HG03097 (cell line): ENCODE measurements at regions not wholly inside any gene's neighbourhood (a gene's known extent, or its start where the extent isn't known, plus 50 kb on each side); places are given as distances from the start of the nearest gene placed in this dataset.

Experiments used
- ATAC-seq: cut with Tn5 transposase; IDR thresholded peaks from one replicate; pipeline ENCODE4 v1.9.1; 2021; ENCODE audit not compliant: unreplicated experiment, low FRiP score

DNA sequence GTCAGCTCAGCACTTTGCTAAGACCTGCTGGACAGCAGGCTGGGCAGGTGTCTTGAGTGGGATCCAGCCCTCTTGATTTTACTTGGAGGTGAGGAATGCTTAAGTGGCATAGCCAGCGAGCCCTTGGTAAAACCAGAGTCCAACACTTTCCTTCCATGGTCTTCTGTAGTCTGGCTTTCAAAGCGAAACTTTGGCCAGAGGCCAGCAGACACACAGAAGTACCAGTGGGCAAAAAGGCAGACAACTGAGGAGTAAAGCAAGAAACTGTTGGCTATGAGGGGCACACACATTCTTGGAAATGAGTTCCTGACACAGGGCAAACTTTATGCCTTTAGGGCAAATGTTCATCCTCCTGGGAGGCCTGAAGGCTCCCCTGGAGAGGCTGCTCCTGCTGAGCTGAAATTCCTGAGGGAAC lies 281.0 kb upstream of the POU3F1 start:
- no peak for ATAC-seq

DNA sequence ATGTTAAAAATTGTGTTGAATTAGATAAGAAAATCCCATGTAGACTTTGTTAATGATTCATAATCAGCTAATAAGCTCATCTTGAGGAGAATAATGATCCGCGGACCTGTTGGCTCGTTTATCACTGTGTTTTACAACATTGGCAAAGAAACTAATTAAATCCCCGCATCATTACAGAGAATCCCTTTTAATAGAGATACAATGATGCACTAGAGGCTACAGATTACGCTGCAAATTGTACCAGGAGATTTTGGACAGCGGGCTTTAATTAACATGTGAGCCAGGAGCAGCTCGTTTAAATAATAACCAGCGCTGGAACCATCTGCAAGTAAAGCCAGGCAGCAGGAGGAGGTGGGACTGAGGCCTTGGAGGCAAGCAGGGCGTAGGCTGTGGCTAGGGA lies 280.3 kb upstream of the POU3F1 start:
- no peak for ATAC-seq

DNA sequence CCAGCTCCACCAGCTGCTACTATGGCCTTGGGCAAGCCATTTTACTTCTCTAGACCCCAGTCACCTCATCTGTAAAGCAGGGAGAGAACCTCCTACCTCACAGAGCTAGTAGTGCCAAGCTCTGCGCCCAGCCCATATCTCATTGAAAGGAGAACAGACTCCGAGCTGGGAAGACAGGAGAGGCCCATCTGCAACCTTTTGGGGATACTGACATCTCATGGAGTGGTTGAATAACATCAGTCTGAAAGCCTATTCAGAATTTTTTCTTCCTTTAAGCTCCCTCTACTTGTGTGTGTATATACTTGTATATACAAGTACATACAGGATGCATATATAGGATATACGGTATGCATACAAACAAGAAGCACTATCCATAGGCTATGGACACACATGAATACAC lies 279.5 kb upstream of the POU3F1 start:
- no peak for ATAC-seq

DNA sequence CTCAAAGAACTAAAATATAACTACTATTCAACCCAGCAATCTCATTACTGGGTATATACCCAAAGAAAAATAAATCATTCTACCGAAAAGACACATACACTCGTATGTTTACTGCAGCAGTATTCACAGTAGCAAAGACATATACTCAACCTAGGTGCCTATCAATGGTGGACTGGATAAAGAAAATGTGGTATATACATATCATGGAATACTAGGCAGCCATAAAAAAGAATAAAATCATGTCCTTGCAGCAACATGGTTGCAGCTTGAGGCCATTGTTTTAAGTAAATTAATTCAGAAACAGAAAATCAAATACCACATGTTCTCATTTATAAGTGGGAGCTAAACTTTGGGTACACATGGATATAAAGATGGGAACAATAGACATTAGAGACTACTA lies 266.2 kb upstream of the POU3F1 start:
- no peak for ATAC-seq

DNA sequence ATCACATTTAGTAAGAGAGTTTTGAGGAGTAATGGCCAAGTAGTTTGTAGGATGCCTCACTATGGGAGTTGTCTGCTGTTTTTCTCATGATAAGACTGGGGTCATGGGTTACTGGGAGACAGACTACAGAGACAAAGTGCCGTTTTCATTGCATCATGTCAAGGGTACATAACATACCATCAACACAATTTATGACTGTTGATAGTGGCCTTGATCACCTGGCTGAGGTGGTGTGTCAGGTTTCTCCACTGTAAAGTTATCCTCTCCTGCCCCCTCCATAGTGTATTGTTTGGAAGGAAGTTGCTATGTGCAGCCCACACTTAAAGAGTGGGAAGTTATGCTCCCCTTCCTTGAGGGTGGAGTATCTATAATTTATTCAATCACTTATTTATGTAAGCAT lies 263.5 kb upstream of the POU3F1 start:
- no peak for ATAC-seq

DNA sequence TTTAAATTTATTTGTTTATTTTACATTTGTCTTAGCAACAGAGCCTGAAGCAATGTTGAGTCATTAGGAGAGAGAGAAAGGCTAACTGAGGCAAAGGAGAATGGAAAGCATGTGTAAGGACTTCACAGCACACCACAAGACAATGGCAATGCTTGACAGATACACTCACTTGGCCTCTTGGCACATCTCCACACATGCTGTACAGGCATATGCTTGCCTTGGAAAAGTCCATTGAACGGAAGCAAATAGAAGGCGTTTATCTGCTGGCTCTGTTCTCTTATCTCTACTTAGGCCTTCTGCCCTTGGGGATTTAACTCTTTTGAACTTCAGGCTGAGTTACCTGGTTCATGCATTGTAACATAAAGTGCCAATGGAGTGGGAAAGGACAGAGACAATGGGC lies 262.2 kb upstream of the POU3F1 start:
- ATAC-seq = no peak

DNA sequence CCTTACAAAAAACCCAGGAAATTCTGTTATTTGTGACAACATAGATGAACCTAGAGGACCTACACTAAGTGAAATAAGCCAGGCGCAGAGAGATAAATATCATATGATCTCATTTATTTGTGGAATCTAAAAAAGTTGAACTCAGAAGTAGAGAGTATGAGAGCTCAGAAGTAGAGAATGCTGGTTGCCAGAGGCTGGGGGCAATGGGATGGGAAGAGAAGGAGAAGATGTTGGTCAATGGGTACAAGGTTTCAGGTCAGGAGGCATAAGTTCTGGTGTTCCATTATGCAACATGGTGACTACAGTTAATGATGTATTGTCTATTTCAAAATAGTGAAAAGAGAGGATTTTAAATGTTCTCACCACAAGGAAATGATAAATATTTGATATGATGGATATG lies 259.1 kb upstream of the POU3F1 start:
- ATAC-seq = no peak

DNA sequence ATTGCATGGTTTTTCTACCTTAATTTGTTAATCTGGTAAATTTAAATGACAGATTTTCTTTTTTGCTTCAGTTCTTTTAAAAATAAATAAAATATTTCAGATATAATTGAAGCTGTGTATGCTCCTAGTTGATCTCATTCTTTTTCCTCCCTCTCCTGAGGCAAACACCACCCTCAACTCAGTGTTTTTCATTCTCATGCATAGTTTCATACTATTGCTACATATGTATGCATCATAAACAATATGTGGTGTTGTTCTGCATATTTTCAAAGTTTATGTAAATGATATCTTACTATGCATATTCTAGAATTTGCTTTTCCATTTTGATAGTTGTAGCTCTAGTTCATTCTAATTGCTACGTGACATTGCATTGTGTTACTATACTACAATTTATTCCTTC lies 257.2 kb upstream of the POU3F1 start:
- no peak for ATAC-seq

DNA sequence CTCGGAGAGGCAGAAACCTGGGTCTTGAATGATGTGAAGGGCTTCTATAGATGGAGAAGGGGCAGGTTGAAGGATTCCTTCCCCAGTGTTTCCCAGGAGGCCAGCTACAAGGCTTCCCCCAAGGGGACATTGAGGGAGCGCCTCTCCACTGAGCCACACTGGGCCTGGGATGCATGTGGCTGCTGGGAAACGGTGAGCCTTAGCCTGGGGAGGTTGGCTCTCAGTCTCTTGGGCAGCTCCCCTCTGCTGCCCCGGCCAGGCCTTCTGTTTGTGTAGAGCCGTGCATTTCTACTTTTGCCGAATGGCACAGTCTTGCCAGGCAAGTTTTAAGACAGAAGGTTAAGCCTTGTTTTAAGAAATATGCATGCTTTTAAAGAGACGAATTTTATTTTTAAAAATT lies 254.4 kb upstream of the POU3F1 start:
- ATAC-seq = no peak

DNA sequence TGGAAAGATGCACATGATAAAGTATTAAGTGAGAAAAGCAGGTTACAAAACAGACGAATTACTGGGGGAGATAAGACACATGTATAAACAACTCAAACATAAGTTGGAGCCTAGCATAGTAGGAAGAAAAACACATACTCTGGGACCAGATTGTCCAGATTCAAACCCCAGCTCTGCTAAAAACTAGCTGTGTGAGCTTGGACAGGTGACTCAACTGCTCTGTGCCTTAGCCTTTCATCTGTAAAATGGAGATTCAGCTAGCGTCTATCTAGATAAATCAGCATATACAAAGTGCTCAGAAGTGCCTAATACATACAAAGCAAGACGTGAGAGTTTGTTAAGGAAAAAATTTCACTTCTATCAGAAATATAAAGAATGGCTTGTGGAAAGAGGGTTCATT lies 254.0 kb upstream of the POU3F1 start:
- ATAC-seq = no peak

DNA sequence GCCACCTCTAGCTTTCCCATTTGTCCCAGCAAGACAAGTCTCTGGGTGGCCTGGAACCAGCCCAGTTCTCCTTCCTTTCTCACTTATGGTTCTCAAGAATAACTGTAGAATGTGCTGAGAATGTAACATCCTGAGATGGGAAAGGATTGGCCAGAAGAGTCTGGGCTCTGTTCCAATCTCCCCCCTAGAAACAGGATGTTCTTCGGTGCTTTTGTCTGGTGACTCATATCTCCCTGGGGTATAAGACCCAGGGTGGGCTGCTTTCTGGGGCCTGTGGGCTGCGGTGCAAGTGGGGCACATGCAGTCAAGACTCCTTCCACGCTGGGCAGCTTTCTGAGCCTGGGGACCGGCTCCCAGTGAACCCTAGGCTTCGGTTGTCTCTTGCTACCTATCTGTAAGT lies 251.2 kb upstream of the POU3F1 start:
- no peak for ATAC-seq

DNA sequence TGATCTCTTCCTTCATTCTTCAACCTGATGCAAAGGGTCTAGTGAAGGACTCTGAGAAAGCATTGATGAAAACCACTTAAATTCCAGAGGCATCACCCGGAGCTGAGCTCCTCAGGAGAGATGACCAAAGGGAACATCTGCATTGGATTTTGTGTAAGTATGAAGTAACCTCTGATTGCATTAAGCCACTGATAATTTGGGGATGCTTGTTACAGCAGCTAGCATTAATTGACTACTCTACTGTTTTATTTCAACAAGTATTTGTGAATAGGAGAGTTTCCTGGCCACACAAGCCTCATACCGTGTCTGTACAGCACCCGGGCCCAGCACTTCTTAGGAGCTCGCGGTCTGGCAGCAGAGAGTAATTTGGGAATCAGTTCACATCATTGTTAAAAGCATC lies 250.7 kb upstream of the POU3F1 start:
- ATAC-seq = no peak

DNA sequence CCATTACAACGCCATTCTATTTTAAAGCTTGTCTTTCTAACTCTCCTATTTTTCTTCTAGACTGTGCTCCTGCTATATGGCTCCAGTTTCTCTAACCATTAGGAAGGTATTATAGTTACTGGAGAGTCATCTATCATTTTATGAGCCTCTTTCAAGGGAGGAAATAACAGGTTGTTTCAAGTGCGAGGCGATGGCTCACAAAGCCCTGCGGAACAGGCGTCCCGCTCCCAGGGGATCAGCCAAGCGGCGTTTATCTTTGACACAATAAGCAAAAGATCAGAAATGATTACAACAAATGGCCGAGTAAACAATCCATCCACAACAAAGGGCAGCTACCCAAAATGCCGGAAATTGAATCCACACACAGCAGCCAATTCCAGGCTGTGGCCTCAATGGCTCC lies 249.5 kb upstream of the POU3F1 start:
- no peak for ATAC-seq

DNA sequence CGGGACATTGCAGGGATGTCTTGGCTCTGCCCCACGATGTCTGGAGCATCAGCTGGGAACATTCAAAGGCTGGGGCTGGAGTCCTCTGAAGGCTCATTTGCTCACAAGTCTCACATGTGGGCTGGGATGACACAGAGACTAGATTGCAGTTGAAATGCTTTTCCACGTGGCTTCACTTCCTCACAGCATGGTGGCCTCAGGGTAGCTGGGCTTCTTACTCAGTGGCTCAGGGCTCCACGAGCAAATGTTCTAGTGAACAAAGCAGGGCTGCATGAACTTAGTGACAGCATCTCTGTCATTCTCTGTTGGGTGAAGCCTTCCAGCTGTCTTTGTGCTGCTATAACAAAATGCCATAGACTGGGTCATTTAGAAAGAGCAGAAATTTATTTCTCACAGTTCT lies 247.0 kb upstream of the POU3F1 start:
- ATAC-seq = no peak

DNA sequence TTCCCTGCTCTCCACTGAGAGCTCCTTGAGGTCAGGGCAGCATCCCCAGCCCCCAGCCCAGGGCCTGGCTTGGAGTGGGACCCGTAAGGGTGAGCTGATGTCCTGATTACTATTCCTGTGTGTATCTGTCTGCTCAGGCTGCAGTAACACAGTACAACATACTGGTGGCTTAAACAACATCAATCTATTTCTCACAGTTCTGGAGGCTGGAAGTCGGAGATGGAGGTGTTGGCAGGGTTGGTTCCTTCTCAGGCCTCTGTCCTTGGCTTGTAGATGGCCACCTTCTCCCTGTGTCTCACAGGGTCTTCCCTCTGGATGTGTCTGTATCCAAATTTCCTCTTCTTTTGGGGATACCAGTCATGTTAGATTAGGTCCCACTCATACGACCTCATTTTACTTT lies 246.4 kb upstream of the POU3F1 start:
- ATAC-seq = no peak

DNA sequence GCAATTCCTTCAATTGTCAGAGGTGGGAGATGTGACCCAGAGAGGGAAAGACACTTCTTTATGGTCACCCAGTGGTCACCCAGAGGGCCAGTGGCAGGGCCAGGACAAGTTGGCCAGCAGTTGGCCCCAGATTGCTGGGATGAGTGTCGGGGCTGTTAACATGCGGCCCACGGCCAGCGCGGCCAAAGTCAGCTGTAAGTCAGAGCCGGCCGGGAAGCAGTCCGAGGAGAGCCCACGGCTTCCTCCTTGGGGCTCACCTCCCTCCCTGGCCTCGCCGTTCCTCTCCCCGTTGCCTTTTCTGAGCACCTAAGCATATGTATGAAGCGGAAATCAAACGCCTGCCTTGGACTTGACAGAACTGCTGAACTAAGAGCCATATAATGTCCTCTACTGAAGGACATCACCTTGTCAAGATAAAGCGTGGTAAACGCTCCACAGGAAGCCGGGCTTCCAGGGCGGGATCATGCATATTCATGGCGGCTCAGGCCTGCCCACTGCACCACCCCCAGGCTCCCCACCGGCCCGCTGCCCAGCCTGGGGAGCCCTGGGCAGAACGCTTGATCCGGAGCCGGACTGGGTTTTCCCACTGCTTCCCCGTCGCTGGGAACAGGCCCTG lies 245.4 kb upstream of the POU3F1 start:
- ATAC-seq = no peak

DNA sequence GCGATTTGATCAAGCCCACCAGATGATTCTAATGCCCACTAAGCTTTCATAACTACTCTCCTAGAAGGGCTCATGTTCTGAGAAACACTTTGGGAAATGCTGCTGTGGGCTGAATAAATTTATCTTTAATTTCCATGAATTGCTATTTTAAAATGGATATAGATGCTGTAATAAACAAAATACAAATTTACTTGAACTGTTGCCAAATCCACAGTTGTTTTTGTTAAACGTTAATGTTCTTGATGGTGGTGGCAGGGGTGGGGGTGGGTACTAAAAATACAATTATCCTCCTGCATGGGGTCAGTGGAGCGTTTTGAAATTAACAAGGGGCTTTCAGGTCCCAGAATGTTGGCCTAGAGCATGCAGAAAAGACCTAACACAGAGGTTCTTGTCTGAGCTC lies 244.7 kb upstream of the POU3F1 start:
- ATAC-seq = no peak

DNA sequence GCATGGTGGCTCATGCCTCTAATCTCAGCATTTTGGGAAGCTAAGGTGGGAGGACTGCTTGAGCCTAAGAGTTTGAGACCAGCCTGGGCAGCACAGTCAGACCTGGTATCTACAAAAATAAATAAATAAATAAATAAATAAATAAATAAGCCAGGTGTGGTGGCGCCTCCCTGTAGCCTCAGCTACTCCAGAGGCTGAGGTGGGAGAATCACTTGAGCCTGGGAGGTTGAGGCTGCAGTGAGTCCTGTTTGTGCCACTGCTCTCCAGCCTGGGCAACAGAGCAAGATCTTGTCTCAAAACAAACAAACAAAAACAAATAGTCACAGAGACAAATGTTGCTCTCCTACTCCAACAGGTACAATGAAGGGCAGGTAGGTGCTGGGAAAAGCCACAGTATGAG lies 242.4 kb upstream of the POU3F1 start:
- no peak for ATAC-seq

DNA sequence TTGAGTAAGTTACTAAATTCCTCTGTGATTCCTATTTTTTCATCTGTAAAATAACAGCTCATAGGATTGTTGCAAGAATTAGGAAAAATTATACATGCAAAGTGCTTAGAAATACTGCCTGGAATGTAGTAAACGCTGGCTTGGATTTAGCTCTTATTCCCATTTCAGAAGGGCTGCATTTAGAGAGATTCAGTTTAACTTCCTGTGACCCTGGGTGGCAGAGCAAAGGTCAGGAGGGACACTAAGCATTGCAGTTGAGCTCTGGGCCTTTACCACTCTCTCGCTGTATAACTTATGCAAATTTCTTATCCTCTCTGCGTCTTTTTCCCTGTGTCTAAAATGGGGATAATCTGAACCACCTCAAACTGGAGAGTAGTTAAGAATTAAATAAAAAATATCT lies 241.0 kb upstream of the POU3F1 start:
- no peak for ATAC-seq

DNA sequence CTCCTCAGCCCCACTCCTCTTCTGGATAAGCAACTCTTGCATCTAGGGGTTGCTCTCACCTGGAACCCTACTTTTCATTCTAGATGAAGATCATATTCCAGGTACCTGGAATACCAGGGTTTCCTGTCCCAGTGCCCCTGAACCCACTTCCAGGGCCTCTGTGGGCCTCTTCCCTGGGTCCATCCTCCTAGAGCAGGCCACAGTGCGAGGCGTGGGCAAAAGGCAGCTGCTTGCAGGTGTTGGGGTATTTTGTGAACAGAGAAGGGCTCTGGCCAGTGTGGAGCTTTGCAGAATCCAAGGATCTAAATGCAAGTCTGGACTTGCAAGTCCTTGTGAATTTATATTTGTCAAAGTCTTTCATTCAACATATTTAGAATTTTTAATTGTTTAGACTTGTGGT lies 240.4 kb upstream of the POU3F1 start:
- ATAC-seq = no peak

DNA sequence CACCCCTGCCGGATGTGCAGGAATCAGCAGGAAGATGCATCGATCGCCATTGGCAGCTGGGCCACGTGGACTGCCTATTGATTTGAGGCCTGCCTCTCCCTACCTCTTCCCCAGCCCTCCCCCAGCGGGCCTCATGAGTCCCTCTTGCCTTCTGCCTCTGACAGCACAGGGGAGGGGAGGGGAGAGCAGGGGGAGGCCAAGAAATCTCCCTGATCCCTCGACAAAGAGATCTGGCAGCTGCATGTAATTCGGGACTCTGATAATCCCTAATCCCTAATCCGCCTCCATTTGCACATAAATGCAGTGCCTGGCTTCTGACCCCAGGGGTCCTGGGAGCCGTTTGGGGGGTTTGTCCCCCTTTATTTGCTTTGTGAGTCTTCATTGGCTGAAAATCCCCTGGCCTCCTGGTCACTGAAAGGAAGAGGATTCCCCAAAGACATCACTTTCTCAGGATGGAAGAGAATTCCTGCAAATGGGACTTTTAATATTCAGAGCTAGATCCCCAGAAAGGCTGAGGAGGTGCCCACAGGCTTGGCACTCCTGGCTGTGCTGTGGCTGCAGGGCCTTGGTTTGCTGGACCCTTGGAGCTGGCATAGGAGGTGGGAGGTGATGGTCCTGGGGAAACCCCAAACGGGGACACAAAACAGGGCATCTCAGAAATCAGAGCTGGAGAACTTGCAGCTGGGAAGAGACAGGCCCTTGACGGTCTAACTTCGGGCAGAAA lies 239.4 kb upstream of the POU3F1 start:
- ATAC-seq = no peak

DNA sequence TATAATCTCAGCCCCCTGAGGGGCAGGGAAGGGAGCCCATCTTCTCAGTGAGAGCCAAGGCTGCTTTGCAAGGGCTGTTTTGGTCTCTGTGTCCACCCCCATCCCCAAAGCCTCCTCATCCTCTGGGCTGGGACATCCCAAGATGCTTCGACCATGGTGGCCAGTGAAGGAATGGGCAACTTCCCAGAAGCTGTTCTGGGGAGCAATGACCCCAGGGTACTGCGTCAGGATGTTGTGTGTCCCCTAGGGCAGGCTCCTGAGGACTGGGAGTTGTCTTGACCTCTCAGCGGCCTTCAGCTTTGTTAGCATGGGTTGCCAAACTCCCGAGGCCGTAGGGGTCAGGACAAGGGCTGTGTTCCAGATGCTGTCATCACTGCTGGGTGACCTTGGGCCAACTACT lies 238.4 kb upstream of the POU3F1 start:
- no peak for ATAC-seq
